ENCODE measurements at regions not wholly inside any gene's neighbourhood (a gene's known extent, or its start where the extent isn't known, plus 50 kb on each side); places are given as distances from the start of the nearest gene placed in this dataset.

DNA sequence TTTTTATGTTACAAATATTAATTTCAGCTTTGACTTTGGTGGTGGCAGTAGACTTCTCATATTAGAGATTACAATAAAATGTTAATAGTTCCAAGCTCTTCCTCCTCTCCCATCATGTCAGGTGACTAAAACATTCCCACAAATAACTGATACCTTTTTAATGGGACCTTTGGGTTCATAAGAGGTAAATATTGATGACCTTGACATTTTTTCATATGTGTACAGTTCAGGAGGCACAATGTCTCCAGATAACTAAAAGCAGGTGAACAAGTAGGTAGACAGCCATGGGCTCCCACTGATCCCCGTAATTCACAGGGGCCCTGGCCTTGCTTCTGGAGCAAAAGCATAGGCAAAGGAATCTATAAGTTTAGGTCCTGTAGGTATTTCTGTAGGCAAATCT is 317.7 kb downstream of the SOX4 start:
- TF ChIP-seq, protein P1, sequence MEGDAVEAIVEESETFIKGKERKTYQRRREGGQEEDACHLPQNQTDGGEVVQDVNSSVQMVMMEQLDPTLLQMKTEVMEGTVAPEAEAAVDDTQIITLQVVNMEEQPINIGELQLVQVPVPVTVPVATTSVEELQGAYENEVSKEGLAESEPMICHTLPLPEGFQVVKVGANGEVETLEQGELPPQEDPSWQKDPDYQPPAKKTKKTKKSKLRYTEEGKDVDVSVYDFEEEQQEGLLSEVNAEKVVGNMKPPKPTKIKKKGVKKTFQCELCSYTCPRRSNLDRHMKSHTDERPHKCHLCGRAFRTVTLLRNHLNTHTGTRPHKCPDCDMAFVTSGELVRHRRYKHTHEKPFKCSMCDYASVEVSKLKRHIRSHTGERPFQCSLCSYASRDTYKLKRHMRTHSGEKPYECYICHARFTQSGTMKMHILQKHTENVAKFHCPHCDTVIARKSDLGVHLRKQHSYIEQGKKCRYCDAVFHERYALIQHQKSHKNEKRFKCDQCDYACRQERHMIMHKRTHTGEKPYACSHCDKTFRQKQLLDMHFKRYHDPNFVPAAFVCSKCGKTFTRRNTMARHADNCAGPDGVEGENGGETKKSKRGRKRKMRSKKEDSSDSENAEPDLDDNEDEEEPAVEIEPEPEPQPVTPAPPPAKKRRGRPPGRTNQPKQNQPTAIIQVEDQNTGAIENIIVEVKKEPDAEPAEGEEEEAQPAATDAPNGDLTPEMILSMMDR (IDR thresholded peaks at IDR 0.05) = no peak
- no peak for TF ChIP-seq EP300 (IDR thresholded peaks at IDR 0.05; ENCODE audit: borderline replicate concordance in 1 of 2, low read depth in 1 of 2, low read length in 1 of 2)
- no peak for TF ChIP-seq RFX5 (IDR thresholded peaks at IDR 0.05; ENCODE audit: low read length)
- TF ChIP-seq NFIC (IDR thresholded peaks at IDR 0.05; ENCODE audit: borderline replicate concordance) = no peak
